Psoas muscle (tissue), 7 donors: ENCODE measurements at regions not wholly inside any gene's neighbourhood (a gene's known extent, or its start where the extent isn't known, plus 50 kb on each side); places are given as distances from the start of the nearest gene placed in this dataset.

ENCODE experiments used
- ATAC-seq, 4 donors: fragments of 200-7000 bp; cut with Tn5 transposase; one replicate each; pipeline ENCODE4 v1.9.1; 2020; ENCODE audit warnings: moderate library complexity in 3 of 4, mild to moderate bottlenecking in 2 of 4
- DNase-seq, 2 donors: peaks; one replicate each; pipeline ENCODE4 v3.0.0-alpha.2; 2020
- H3K27ac ChIP-seq: fragments of 200-600 bp; one replicate; pipeline ENCODE4 v1.8.0; 2022
- H3K27me3 ChIP-seq, 3 donors: fragments of 200-600 bp in 1 of 3; one replicate each; pipeline versions ENCODE4 v1.6.1 to v1.8.0; 2013 to 2022; ENCODE audit warnings: low read length in 2 of 3, mild to moderate bottlenecking in 2 of 3, moderate library complexity in 1 of 3; ENCODE audit not compliant: insufficient read depth in 3 of 3
- H3K36me3 ChIP-seq, 2 donors: fragments of 200-600 bp in 1 of 2; one replicate each; pipeline versions ENCODE4 v1.6.1 to v1.8.0; 2013 to 2022; ENCODE audit warnings: low read depth in 1 of 2, mild to moderate bottlenecking in 1 of 2, moderate library complexity in 1 of 2; ENCODE audit not compliant: insufficient read depth in 1 of 2
- H3K4me1 ChIP-seq: fragments of 200-600 bp; one replicate; pipeline ENCODE4 v1.8.0; 2022
- H3K4me3 ChIP-seq: fragments of 200-600 bp; one replicate; pipeline ENCODE4 v1.8.0; 2022; ENCODE audit warnings: mild to moderate bottlenecking
- H3K9me3 ChIP-seq: fragments of 200-600 bp; one replicate; pipeline ENCODE4 v1.8.0; 2022
- CTCF ChIP-seq: fragments of 200-600 bp; IDR thresholded peaks from one replicate; pipeline ENCODE4 v1.8.0; 2022; ENCODE audit warnings: antibody characterized with exemption
- WGBS, 3 donors: extraction: QIAGEN DNeasy Blood & Tissue Kit; methylation state at CpG; one replicate each; pipeline versions ENCODE4 v1.1.6 to v1.1.7; 2013; 5-methylcytosine and 5-hydroxymethylcytosine counted together
- intact Hi-C, 2 donors: fragments of 100-400 bp; cut with DNase I; formaldehyde crosslinking; loops; one replicate each; pipeline versions ENCODE4 v1.11.0 to v1.14.2; 2022
- donor health status: healthy with polysubstance abuse.
- donor health status: DM: no; HTN: no; CAD: no; lungs with moderate emphysema.
- donor health status: Bipolar disorder and iron deficiency.
- donor health status: healthy.
- donor health status: DM: yes; HTN: yes; CAD: no.
- donor health status: DM: no; HTN: no; CAD: no.
- donor health status: DM: yes; HTN: yes; CAD: no.

GRCh38 chr12:25825446-25825845 lies 133.0 kb upstream of the RASSF8 start:
- DNase-seq = no peak

GRCh38 chr12:25827141-25827540 lies 131.3 kb upstream of the RASSF8 start:
- no peak for TF ChIP-seq CTCF
- Histone ChIP-seq H3K9me3 (no peaks in the 10 kb centered on the region), H3K27ac (no peak overlapping the region), H3K4me3 (no peak overlapping the region), H3K4me1 (no peaks in the 10 kb centered on the region), H3K36me3 (no peaks in the 10 kb centered on the region), H3K27me3 (no peaks in the 10 kb centered on the region)
- no peak for DNase-seq
- 92 to 98% (median 96%) methylated on average over 1 of the region's 1 CpG for WGBS, 3 donors
- no peak for ATAC-seq
- intact Hi-C loops = no loop called here

More at GRCh38 chr12:25825446-25825845, 133.0 kb upstream of the RASSF8 start:
- Histone ChIP-seq H3K4me1 (no peaks in the 10 kb centered on the region), H3K27me3 (no peaks in the 10 kb centered on the region), H3K4me3 (no peak overlapping the region), H3K9me3 (no peaks in the 10 kb centered on the region), H3K36me3 (no peaks in the 10 kb centered on the region), H3K27ac (no peak overlapping the region)
- no peak for TF ChIP-seq CTCF
- no peak for ATAC-seq
- intact Hi-C loops = no loop called here
- WGBS, 3 donors = 77 to 81% (median 81%) methylated on average over 6 of the region's 6 CpGs

GRCh38 chr12:25827747-25828146 lies 130.7 kb upstream of the RASSF8 start:
- no peaks in the 10 kb centered on the region for H3K4me1 ChIP-seq
- H3K27me3 ChIP-seq = no peaks in the 10 kb centered on the region
- WGBS, 3 donors = 58 to 61% (median 60%) methylated on average over 3 of the region's 3 CpGs
- intact Hi-C loops = no loop called here
- H3K27ac ChIP-seq = no peak overlapping the region
- TF ChIP-seq CTCF = no peak
- no peaks in the 10 kb centered on the region for H3K36me3 ChIP-seq
- no peak overlapping the region for H3K4me3 ChIP-seq
- DNase-seq (no peak), ATAC-seq (no peak)
- no peaks in the 10 kb centered on the region for H3K9me3 ChIP-seq

GRCh38 chr12:25828188-25828587 lies 130.3 kb upstream of the RASSF8 start:
- no peak for TF ChIP-seq CTCF
- ATAC-seq (no peak), DNase-seq (no peak)
- intact Hi-C loops = no loop called here
- Histone ChIP-seq H3K27ac (no peak overlapping the region), H3K4me1 (no peaks in the 10 kb centered on the region), H3K9me3 (no peaks in the 10 kb centered on the region), H3K27me3 (no peaks in the 10 kb centered on the region), H3K36me3 (no peaks in the 10 kb centered on the region), H3K4me3 (no peak overlapping the region)
- WGBS, 3 donors = 27 to 40% (median 30%) methylated on average over 4 of the region's 4 CpGs

GRCh38 chr12:25829192-25829591 lies 129.3 kb upstream of the RASSF8 start:
- Histone ChIP-seq H3K9me3 (no peaks in the 10 kb centered on the region), H3K36me3 (no peaks in the 10 kb centered on the region), H3K27ac (no peak overlapping the region), H3K4me1 (no peaks in the 10 kb centered on the region), H3K4me3 (no peak overlapping the region), H3K27me3 (no peaks in the 10 kb centered on the region)
- DNase-seq (no peak), ATAC-seq (no peak)
- intact Hi-C loops = no loop called here
- no peak for TF ChIP-seq CTCF
- 29 to 47% (median 40%) methylated on average over 3 of the region's 3 CpGs for WGBS, 3 donors
